GM13977 (cell line): ENCODE measurements at regions not wholly inside any gene's neighbourhood (a gene's known extent, or its start where the extent isn't known, plus 50 kb on each side); places are given as distances from the start of the nearest gene placed in this dataset.
"Not testable (repeated sequence)": the region's sequence is repeated elsewhere in the genome, so short reads cannot be mapped to it uniquely, and the experiment has no call there.

Experiments used
- DNase-seq: peaks from one replicate; pipeline ENCODE4 v3.0.0; 2012; ENCODE audit warnings: low spot score
- CTCF ChIP-seq: IDR thresholded peaks from 2 replicates; pipeline ENCODE4 v1.5.1; 2012; ENCODE audit warnings: mild to moderate bottlenecking, control low read depth; ENCODE audit not compliant: insufficient read depth; ENCODE audit errors: extremely low read depth, missing control alignments
- in situ Hi-C: fragments of 300-500 bp; cut with MboI; formaldehyde crosslinking; loops from one replicate; pipeline ENCODE4 v1.12.0; 2022; ENCODE audit warnings: low sequenced_read_pairs, low pct_unique_long_range_greater_than_20kb, mixed read lengths, inconsistent platforms; ENCODE audit not compliant: unreplicated experiment

DNA sequence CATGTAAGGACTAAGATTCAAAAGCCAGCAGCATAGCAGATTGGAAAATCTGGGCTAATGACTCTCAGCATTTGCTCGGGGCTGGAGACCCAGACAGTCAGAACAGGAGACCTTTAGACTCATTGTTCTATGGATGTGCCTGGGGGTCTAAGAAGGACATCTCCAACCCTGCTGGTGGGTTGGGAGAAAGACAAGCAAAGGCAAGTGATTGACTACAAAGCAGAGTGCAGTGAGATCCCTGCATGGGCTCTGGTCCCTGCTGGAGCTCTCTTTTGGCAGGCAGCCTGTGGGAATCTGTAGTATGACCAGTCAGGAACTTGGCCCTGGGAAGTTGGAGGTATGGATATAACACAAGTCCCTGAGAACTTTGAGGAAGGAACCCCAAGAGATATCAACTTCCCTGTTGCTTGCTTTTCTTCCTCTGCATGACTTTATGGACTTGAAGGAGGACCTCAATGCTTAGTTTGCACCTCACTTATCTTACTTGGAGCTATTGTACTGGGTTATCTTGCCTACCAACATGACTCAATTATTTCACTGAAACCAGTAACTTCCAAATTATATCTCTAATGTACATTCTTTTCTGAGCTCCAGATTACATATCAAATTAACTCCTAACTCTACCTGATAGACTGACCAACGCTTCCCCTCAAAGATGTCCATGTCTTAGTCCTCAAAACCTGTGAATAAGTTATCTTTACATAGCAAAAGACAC is 236.0 kb downstream of the CYRIA start:
- TF ChIP-seq CTCF = no peak
- in situ Hi-C loops = no loop called here
- DNase-seq = no peak

DNA sequence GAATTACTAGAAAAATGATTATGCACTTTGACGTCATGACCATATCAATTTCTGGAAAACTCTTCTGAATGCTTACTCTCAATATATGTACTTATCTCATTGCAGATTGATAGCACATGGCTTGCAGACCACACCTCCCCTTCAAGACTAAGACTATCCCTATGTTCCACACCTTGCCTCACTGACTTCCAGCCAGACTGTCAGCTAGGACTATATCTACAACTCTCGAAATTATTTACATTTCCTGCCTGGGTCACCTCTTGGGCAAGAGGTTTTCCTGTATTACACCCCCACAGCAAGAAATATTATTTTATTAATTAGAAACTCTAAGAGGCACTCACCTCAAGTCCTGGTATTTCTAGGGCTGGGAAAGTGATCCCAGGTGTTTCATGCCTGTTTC is 236.6 kb downstream of the CYRIA start:
- DNase-seq = no peak
- no peak for TF ChIP-seq CTCF
- in situ Hi-C loops = no loop called here

GRCh38 chr2:16425462-16426336 is 239.9 kb downstream of the CYRIA start:
- TF ChIP-seq CTCF = no peak
- in situ Hi-C loops = no loop called here
- no peak for DNase-seq

GRCh38 chr2:16420421-16420820 is 245.2 kb downstream of the CYRIA start:
- no peak for TF ChIP-seq CTCF
- in situ Hi-C loops = no loop called here

DNA sequence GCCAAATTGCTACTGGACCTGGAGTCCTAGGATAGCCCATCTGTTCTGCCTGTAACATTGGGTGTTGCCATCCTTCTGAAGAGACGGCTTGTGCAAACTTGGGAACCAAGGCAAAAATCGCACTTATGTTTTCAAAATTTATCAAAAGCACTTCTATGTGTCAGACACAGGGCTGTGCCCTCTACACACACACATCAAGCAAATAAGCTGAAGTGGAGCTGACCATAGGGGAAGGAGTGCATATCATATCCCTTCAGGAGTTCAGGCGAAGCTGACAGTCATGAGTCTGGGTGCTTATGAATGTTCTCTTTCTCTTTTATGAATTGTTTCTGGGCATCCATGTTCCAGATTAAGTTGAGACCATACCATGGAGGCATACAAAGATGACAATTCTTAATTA is 247.9 kb downstream of the CYRIA start:
- no peak for TF ChIP-seq CTCF
- in situ Hi-C loops = no loop called here
- DNase-seq = no peak

More at GRCh38 chr2:16420421-16420820, 245.2 kb downstream of the CYRIA start:
- DNase-seq = no peak

- in situ Hi-C loops = no loop called here
- no peak for TF ChIP-seq CTCF
- no peak for DNase-seq
Observed at GRCh38 chr2:16416651-16417050, 249.0 kb downstream of the CYRIA start.

DNA sequence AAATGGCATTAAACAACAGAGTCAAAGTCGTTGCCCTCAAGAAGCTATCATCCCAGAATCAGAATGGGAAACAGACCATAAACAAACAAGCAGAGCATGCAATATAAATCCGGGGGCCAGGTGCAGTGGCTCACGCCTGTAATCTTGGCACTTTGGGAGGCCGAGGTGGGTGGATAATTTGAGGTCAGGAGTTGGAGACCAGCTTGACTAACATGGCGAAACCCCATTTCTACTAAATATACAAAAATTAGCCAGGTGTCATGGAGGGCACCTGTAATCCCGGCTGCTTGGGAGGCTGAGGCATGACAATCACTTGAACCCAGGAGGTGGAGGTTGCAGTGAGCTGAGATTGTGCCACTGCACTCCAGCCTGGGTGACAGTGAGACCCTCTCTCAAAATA is 249.8 kb downstream of the CYRIA start:
- DNase-seq, in situ Hi-C loops: not testable (repeated sequence)
